Stimulated activated CD8-positive, alpha-beta memory T cell treated with anti-CD3 and anti-CD28 coated beads, Interleukin-7, amount 100 ng/mL, for 1 hour (primary cell): ENCODE measurements at regions not wholly inside any gene's neighbourhood (a gene's known extent, or its start where the extent isn't known, plus 50 kb on each side); places are given as distances from the start of the nearest gene placed in this dataset.
"Not testable (repeated sequence)": the region's sequence is repeated elsewhere in the genome, so short reads cannot be mapped to it uniquely, and the experiment has no call there.

ENCODE experiments used
- DNase-seq, 2 donors: peaks; one replicate each; pipeline ENCODE4 v3.0.0-alpha.2; 2020; ENCODE audit warnings: low read depth in 2 of 2

DNA sequence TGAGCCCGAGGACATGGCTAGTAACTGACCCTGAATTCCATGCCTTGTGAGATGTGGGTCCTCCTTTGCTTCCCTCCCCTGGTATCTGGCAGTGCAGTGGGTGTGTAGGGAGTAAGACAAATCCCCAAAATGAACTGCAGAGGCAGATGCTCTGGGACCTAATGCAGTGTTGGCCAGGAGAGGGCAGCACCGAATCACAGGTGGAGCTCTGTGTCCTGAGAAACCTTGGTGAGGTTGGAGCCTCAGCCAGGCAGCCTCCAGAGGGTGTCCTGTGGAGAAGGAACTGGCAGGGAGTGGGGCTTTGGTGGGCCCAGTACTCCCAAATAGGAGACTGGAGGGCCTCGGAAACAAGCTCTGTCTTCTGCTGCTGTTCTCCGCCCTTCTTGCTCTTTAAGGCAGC lies 209.9 kb downstream of the CCNG2 start:
- not testable (repeated sequence) for DNase-seq

DNA sequence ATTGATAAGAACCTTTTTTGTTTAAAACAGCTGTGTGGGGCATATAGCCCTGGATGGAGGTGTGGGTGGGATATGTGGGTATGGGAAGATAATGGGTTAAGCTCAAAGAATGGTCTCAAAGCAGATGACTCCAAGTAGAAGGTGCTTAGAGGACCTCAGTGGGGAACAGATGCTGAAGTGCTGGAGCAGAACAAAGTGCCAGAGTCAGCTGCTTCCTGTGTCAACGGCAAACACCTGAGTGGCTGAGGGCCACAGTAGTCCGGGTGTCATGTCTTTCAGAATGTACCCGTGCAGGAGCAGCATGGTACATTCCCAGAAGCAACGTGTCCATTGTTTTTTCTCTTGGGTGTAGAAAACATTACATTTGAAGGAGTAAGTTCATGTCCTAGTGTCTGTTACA lies 210.6 kb downstream of the CCNG2 start:
- no peak for DNase-seq

DNA sequence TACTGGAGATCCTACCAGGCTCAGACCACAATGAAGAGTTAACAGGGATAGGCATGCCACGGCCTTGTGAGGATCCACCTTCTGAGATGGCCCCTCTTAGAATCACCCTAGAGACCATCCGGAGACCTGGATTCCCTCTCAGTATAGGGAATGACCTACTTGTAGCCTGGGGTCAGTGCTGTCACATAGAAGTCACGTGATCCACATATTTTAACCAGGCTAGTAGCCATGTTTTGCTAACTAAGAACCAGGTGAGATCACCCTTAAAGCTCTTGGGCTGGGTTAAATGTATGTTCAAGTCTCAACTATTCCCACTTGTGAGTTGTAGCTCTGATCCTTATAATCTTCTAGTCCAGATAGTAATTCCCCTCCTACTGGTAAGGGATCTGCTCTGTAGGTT lies 215.4 kb downstream of the CCNG2 start:
- no peak for DNase-seq

DNA sequence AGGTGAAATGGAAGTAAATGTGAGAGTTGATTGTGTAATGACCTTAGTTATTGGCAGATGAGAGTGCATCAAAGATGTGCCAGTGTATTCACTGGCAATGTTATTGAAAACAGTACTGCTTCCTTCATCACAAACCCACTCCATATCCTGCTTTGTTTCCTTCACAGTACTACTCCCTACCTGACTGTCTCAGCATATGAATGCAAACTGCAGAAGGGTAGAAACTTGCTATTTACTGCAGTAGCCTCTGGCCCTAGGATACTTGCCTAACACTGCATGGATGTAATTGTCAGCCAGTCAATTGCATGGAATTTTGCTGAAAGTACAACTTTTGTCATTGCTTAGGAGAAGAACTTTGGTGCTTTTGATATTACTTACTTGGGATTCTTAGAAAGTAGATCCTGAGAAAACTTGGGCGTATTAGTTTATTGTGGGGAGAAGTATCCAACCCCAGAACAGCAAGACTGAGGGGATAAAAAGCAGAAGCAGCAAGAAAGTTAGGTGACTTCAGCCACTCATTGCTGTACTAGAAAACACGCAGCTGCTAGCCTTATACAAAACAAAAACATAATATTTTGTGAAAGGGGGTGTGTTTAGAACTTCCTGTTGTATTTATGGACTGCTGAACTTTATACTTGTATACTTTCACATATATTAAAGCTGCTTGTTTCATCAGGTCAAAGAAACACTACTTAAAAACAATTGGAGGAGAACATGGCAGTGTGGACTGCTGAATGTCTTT lies 219.0 kb downstream of the CCNG2 start:
- DNase-seq = no peak

DNA sequence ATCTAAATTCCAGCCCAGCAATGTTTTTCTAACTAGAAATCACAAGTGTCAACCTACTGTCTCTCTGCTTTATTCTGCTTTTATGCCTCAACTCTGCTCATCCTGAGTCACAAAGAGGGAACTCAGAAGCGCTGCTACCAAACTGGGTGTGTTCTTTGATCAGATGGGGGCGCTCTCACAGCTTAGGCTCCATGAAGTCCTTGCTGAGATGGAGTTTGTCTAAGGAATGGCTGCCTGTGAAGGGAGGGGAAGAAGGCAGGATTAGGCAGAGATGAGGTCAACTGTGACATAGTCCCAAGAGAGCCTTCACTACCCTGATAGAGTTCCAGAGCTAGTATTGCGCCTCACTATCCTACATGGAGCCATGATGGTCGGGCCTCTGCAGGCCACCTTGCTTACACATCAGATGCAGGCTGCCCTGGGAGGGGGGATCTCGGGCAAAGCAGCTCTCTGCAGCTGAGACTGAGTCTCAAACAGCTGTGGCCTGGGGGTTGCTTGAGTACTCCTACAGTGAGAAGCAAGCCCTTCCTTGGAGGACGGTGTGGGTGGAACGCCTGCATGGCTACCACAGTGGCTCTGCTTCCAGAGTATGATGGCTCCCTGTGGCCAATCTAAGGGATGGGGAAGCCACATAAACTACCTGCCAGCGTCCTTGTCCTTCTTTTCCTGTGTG lies 219.9 kb downstream of the CCNG2 start:
- no peak for DNase-seq

DNA sequence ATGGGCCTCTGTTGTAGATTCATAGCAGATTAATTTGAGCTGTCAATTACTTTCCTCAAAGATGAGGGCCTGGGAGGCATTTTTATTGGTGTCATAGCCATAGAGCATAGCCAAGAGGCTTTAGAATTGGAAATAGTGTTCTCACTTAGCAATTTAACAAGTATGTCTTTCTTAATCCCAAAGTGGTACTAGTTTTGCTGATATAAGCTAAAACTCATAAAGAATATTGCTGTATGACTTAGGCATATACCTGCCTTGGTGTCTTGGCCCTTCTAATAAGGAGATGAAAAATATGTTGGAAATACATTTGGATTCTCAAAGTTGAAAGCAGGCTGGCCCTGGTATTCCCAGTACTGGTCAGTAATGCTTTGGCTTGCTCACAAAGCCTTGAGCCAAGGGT lies 221.5 kb upstream of the CXCL13 start:
- no peak for DNase-seq

DNA sequence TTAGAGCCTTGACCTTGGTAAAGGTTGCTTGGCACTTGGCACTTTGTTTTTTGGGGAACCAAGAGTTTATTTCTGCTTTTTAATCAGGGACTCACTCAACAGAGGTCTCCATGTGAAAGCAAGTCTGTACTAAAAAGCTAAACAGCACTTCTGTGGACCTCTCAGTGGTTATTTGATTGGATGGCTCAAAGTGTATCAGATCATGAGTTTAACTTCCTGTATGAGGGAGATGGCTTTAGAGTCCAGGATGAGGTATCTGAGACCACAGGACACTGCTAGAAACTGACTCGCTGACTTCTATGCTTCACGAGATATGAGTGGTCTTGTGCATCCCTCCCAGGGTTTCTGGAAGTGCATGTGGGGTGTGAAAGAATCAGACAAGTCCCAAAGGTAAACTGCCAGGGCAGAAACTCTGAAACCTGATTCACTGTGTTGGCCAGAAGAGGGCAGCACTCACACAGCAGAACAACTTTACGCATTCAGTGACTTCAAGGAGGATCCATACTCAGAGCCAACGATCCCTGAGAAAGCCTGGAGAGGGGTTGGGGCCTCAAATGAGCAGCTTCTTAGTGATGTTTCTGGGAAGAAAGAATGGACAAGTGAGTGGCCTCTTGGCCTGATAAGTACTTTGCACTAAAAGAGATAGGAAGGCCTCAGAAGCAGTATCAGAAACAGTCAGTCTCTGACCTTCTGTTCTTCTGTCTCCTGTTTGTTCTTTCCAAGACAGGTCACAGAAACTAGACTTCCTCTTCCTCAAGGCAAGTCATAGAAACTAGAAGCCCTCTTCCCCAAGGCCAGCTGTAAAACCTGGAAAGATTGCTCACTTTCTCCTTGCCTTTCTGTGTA lies 220.3 kb upstream of the CXCL13 start:
- DNase-seq = peak; percentile 13 to 16

DNA sequence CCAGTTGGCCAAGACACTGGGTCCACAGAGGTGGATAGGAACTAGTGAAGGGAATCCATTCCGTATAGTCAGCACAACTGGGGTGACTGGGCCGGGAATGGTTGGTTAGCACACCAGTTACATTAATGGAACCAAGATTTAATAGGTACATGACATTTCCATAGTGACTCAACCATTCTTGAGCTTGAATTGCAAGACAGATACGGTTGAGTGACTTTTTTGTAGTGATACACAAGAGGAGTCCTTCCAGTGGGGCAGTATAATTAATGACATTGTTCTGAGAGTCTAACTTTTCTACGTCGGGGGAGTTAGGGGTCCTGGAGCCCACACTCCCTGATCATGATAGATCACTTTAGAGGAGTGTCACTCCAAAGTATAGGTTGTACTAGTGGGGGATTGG lies 211.6 kb upstream of the CXCL13 start:
- DNase-seq = no peak

DNA sequence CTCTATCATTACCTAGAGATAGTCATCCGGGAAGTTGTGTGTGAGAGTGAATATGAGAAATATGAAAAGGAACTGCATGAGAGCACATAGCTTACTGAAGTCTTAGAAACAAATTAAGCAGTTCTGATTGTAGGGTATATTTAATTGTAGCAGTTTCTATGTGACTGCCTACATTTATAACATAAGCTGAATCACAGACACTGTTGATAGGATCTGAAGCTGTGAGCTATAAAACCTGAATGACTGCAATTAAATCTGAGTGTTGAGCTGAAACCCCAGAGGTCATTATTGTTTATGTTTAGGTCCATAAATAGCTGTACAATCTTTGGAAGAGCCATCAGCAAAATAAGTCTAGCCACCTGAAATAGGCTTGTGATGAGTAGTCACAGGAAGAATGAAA lies 210.1 kb upstream of the CXCL13 start:
- no peak for DNase-seq

DNA sequence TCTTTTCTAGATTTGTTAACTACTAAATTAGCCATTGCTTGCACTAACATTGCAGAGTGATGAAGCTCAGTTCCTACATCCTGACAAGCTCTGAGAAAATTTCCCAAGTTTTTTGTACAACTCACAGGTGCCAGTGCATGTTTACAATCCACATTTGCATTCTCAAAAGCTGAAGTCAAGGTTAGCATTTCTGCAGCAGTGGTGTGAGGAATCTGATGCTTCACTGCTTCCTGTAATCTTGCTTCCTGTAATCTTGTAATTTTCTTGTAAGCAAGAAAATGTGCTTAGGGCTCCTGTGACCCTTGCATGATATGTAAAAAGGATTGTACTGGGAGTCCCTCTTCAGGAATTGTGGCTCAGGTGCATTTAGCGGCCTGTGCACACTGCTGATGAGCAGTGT lies 207.4 kb upstream of the CXCL13 start:
- no peak for DNase-seq

DNA sequence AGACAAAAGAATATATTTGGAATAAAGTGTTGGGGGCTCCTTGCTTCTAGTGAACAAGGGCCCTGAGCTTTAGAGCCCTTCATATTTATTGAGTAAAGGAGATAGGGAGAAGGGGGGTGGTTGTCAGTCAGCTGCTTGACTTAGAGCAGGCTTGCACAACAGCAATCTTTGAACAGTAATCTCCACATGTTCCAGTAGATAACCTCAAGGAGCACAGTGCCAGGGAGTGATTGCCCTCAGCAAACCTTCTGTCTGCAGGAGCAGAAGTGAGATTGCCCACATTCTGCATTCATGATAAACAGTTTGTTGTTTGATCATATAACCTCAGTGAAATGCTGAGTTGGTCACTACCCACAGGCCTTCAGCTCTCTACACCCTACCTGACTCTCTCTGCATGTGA lies 205.8 kb upstream of the CXCL13 start:
- no peak for DNase-seq

DNA sequence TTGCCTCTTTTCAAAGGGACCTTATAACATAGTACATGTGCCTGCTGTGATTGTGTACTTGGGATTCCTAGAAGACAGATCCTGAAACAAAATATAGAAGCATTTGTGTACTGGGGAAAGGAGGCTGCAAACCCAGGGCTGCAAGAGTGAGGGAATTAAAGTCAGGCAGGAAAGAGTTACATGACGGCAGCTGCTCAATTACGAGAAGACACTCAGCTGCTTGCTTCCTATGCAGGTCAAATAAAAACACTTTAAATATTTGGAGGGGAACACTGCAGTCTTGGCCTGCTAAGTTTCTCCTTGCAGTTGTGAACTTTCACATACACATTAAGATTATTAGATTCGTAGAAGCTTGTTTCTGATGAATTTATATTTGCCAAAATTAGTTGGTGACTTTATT lies 191.9 kb upstream of the CXCL13 start:
- DNase-seq = no peak

DNA sequence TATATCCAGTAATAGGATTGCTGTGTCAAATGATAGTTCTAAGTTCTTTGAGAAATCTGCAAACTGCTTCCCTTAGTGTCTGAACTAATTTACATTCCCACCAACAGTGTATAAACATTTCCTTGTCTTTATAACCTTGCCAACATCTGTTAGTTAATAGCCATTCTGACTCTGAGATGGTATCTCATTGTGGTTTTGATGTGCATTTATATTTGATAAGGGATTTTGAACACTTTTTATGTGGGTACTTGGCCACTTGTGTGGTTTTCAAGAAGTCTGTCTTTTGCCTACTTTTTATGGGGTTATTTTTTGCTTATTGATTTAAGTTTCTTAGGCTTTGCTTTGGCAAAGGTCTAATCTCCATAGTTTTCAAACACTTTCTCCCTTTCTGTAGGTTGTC lies 189.9 kb upstream of the CXCL13 start:
- DNase-seq = no peak

DNA sequence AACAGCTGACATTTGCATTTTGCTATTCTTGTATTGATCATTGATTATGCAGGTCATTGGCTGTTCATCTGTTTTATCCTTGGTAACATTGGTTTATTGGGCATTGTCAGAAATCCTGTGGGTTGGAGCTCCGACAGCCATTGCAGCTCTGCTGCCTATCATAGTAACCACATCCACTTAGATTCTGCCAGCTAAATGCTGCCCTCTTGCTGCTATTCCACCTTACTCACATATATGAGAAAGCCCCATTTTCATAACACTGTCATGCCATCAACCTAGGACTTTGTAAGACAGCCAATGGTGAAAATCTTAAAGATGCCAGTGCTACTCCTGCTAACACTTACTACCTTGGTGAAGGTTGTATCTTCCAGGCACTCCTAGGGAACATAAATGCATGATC lies 187.3 kb upstream of the CXCL13 start:
- DNase-seq = no peak

DNA sequence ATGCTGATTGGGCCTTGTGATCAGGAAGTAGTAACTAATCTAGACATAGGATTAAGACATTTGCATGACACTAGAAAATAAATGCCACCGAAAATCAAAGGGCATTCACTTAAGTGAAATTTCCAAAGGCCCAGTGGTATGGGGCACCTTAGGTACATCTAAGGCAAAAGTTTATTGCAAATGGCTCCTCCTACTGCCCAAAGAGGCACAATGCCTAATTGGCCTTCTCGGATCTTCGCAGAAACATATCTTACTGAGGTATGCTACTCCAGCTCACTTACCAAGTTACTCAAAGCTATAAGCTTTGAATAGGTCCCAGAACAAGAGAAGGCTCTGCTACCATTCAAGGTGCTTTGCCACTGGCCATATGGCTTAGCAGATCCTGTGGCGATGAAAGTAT lies 174.8 kb upstream of the CXCL13 start:
- no peak for DNase-seq

DNA sequence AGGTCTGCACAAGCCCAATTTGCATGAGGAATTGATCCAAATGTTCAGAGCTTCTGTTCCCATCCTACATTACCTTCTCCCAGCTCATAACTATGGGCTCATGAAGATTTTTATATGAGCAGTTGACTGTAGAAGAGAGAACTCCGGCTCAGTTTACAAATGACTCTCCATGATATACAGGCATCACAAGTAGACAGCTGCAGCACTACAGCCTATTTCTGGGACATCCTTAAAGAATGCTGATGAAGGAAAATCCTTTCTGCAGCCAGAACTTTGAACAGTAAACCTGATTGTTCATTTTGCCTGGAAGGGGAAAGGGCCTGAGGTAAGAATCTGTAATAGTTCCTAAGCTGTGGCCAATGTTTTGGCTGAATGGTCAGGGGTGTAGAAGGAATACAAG lies 174.1 kb upstream of the CXCL13 start:
- no peak for DNase-seq

DNA sequence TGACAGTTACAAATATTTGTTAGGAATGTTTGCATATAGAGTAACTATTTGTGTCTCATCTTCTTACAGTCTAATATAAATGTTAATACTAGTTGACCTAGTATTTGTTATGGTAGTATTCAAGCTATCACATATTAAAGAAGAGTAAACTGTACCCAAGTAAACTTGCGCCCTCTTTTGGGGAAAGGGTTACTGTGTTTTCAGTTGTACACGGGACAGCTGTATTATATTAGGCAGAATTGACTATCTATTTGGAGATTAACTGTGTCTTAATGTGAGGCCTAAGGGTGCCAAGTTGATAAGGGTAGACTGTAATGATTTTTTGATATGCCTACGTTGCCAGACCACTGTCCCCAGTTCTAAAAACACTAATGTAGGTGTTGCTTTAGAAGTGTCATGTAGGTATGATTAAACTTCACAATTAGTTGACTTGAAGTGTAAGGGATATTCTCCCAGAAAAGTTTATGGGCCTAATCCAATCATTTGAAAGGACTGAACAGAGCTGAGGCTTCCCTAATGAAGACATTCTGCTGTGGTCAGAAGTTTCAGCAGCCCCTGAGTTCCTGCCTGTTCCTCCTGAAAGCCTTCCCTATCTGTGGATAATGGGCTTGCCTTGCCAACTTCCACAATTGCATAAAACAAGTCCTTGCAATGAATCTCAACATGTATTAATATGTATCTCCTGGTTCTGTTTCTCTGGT lies 172.8 kb upstream of the CXCL13 start:
- no peak for DNase-seq

DNA sequence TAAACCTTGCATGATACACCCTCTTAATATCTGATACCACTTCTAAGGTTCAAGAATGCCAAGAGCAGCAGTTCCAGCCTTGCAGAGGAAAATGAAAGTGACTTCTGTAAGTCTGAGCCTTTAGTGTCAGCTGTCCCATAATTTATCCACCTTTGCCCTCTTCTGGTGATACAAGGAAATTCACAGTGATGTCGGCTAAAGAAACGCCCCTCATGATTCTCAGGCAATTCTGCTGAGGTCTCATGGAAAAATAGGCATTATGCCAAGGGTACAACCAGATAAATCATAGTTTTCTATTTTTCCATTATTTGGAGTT lies 172.2 kb upstream of the CXCL13 start:
- no peak for DNase-seq

DNA sequence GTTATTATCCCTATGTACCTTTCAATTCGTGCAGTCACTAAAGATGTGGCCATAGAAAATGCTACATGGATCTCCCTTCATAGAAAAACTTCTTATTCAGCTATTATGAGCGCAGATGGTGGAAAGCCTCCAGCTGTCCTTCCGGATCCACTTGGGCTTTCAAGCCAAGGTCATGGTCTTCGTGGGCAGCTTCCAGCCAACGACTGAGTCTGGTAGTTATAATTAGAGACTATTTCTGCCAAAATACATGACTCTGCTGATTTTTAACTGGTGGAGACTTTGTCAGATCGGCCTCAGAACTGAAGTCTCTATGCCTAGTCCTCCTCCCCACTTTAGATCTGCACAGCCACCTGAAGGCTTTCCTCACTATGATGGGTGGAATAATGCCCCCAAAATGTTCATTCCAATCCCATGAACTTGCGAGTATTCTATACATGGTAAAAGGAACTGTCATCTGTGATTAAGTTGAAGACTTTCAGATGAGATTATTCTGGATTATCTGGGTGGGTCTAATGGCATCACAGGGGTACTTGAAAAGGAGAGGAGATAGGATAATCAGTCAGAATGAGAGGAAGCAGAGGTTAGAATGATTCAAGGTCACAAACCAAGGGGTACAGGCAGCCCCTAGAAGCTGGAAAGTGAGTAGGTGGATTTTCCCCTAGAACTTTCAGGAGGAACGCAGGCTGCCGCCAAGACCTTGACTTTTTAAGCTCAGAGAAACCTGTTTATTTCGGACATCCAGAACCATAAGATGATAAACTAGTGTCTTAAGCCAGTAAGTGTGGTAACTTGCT lies 171.1 kb upstream of the CXCL13 start:
- DNase-seq = no peak

DNA sequence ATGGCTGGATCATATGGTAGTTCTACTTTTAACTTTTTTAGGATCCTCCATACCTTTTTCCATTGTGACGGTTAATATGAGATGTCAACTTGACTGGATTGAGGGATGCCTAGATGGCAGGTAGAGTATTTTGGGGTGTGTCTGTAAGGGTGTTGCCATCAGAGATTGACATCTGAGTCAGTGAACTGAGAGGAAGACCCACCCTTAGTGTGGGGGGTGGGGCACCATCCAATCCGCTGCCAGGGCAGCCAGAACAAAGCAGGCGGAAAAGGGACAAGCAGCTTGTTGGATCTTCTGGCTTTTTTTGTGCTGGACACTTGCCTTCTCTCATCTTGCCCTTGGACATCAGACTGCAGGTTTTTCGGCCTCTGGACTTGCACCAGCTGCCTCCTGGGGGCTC lies 168.5 kb upstream of the CXCL13 start:
- DNase-seq = no peak

DNA sequence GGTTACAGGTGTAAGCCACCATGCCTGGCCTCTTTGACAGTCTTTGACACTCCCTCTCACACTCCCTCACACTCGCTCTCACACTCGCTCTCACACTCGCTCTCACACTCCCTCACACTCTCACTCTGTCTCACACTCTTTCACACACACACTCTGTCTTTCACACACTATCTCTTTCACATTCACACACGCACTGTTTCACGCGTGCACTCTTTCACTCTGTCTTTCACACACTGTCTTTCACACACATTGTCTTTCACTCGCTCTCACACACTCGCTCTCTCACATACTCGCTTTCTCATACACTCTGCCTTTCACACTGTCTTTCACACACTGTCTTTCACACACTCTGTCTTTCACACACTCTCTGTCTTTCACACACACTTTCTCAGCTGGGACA lies 167.1 kb upstream of the CXCL13 start:
- no peak for DNase-seq

DNA sequence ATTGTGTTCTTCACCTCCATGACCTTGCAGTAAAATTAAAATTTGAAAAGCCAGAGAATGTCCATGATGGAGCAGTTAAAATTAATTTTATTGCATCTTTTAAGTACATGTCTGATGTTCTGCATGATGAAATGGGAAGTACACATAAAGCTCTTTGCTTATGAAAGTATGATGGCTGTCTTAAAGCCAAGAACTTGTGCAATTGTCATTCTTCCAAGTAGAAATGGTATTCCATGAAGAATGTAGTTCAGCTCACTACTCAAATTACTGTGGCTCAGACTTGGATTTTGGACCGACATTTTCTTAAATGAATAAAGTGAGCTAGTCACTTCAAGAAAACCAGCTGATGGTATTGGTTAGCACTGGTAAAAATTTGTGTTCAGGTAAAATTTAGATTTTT lies 161.7 kb upstream of the CXCL13 start:
- no peak for DNase-seq
